ENCODE measurements at regions not wholly inside any gene's neighbourhood (a gene's known extent, or its start where the extent isn't known, plus 50 kb on each side); places are given as distances from the start of the nearest gene placed in this dataset.
"Not testable (repeated sequence)": the region's sequence is repeated elsewhere in the genome, so short reads cannot be mapped to it uniquely, and the experiment has no call there.

GRCh38 chr9:65566018-65566417 is 109.7 kb upstream of the ZNG1E start:
- not testable (repeated sequence) for H3K4me3 ChIP-seq (ENCODE audit: insufficient read depth in 1 of 2, low read depth in 1 of 2, low read length in 2 of 2); H3K9ac ChIP-seq (ENCODE audit: low read length); H2BK12ac ChIP-seq (ENCODE audit: low read length in 2 of 2); H3K4me2 ChIP-seq (ENCODE audit: low read length, poor library complexity, severe bottlenecking); H3K36me3 ChIP-seq (ENCODE audit: control insufficient read depth in 1 of 2, insufficient read depth in 2 of 2, low read depth in 1 of 2, low read length in 2 of 2); H2AK5ac ChIP-seq (ENCODE audit: low read length, severe bottlenecking); H2BK15ac ChIP-seq (ENCODE audit: low read depth, poor library complexity, severe bottlenecking); H3K14ac ChIP-seq (ENCODE audit: low read length in 2 of 2); DNase-seq; H2BK5ac ChIP-seq (ENCODE audit: low read depth, low read length, poor library complexity, severe bottlenecking); H3K18ac ChIP-seq (ENCODE audit: low read depth in 1 of 2, low read length in 2 of 2); H3K4me1 ChIP-seq (ENCODE audit: control insufficient read depth, insufficient read depth, low read depth, low read length); H3K9me3 ChIP-seq (ENCODE audit: control insufficient read depth, low read length); H3K27ac ChIP-seq (ENCODE audit: low read length, poor library complexity, severe bottlenecking); H4K8ac ChIP-seq (ENCODE audit: low read length); H3K23ac ChIP-seq (ENCODE audit: low read length in 2 of 2); H2BK120ac ChIP-seq (ENCODE audit: low read depth, low read length); H3K27me3 ChIP-seq (ENCODE audit: control insufficient read depth in 1 of 2, insufficient read depth in 1 of 2, low read length in 2 of 2); H3K4ac ChIP-seq (ENCODE audit: low read depth in 1 of 2, low read length in 2 of 2); H4K91ac ChIP-seq (ENCODE audit: low read length); H2AFZ ChIP-seq (ENCODE audit: low read depth, low read length); H3K79me1 ChIP-seq (replicated peaks; ENCODE audit: low read length, poor library complexity, severe bottlenecking)
- 53% methylated on average over 7 of the region's 20 CpGs for WGBS

- H2BK15ac ChIP-seq (ENCODE audit: low read depth, poor library complexity, severe bottlenecking); H2BK5ac ChIP-seq (ENCODE audit: low read depth, low read length, poor library complexity, severe bottlenecking); H2AK5ac ChIP-seq (ENCODE audit: low read length, severe bottlenecking); H3K4me2 ChIP-seq (ENCODE audit: low read length, poor library complexity, severe bottlenecking); H3K36me3 ChIP-seq (ENCODE audit: control insufficient read depth in 1 of 2, insufficient read depth in 2 of 2, low read depth in 1 of 2, low read length in 2 of 2); H3K18ac ChIP-seq (ENCODE audit: low read depth in 1 of 2, low read length in 2 of 2); H3K9ac ChIP-seq (ENCODE audit: low read length); H3K27me3 ChIP-seq (ENCODE audit: control insufficient read depth in 1 of 2, insufficient read depth in 1 of 2, low read length in 2 of 2); DNase-seq; H2AFZ ChIP-seq (ENCODE audit: low read depth, low read length); H3K27ac ChIP-seq (ENCODE audit: low read length, poor library complexity, severe bottlenecking); H3K4ac ChIP-seq (ENCODE audit: low read depth in 1 of 2, low read length in 2 of 2); H3K9me3 ChIP-seq (ENCODE audit: control insufficient read depth, low read length); H3K4me3 ChIP-seq (ENCODE audit: insufficient read depth in 1 of 2, low read depth in 1 of 2, low read length in 2 of 2); H4K91ac ChIP-seq (ENCODE audit: low read length); H2BK12ac ChIP-seq (ENCODE audit: low read length in 2 of 2); H3K23ac ChIP-seq (ENCODE audit: low read length in 2 of 2); H3K4me1 ChIP-seq (ENCODE audit: control insufficient read depth, insufficient read depth, low read depth, low read length); H3K14ac ChIP-seq (ENCODE audit: low read length in 2 of 2); H3K79me1 ChIP-seq (replicated peaks; ENCODE audit: low read length, poor library complexity, severe bottlenecking); H2BK120ac ChIP-seq (ENCODE audit: low read depth, low read length); H4K8ac ChIP-seq (ENCODE audit: low read length): not testable (repeated sequence)
- no CpG with 5 or more reads among the region's 15 CpGs for WGBS
Measured at GRCh38 chr9:65519018-65519417, 156.7 kb upstream of the ZNG1E start.

GRCh38 chr9:65514465-65514864 is 161.3 kb upstream of the ZNG1E start:
- not testable (repeated sequence) for H2BK12ac ChIP-seq (ENCODE audit: low read length in 2 of 2); H2AK5ac ChIP-seq (ENCODE audit: low read length, severe bottlenecking); H3K4me3 ChIP-seq (ENCODE audit: insufficient read depth in 1 of 2, low read depth in 1 of 2, low read length in 2 of 2); H3K27ac ChIP-seq (ENCODE audit: low read length, poor library complexity, severe bottlenecking); H3K4me2 ChIP-seq (ENCODE audit: low read length, poor library complexity, severe bottlenecking); H4K8ac ChIP-seq (ENCODE audit: low read length); H2BK5ac ChIP-seq (ENCODE audit: low read depth, low read length, poor library complexity, severe bottlenecking); H2AFZ ChIP-seq (ENCODE audit: low read depth, low read length); H3K4ac ChIP-seq (ENCODE audit: low read depth in 1 of 2, low read length in 2 of 2); H2BK120ac ChIP-seq (ENCODE audit: low read depth, low read length); H3K14ac ChIP-seq (ENCODE audit: low read length in 2 of 2); DNase-seq; H3K4me1 ChIP-seq (ENCODE audit: control insufficient read depth, insufficient read depth, low read depth, low read length); H3K23ac ChIP-seq (ENCODE audit: low read length in 2 of 2); H3K79me1 ChIP-seq (replicated peaks; ENCODE audit: low read length, poor library complexity, severe bottlenecking); H3K9ac ChIP-seq (ENCODE audit: low read length); H2BK15ac ChIP-seq (ENCODE audit: low read depth, poor library complexity, severe bottlenecking); H4K91ac ChIP-seq (ENCODE audit: low read length); H3K27me3 ChIP-seq (ENCODE audit: control insufficient read depth in 1 of 2, insufficient read depth in 1 of 2, low read length in 2 of 2); H3K36me3 ChIP-seq (ENCODE audit: control insufficient read depth in 1 of 2, insufficient read depth in 2 of 2, low read depth in 1 of 2, low read length in 2 of 2); H3K9me3 ChIP-seq (ENCODE audit: control insufficient read depth, low read length); H3K18ac ChIP-seq (ENCODE audit: low read depth in 1 of 2, low read length in 2 of 2)
- WGBS: 87% methylated on average over 4 of the region's 12 CpGs

- not testable (repeated sequence) for H2BK120ac ChIP-seq (ENCODE audit: low read depth, low read length); H2BK12ac ChIP-seq (ENCODE audit: low read length in 2 of 2); H3K27me3 ChIP-seq (ENCODE audit: control insufficient read depth in 1 of 2, insufficient read depth in 1 of 2, low read length in 2 of 2); H2BK5ac ChIP-seq (ENCODE audit: low read depth, low read length, poor library complexity, severe bottlenecking); H3K23ac ChIP-seq (ENCODE audit: low read length in 2 of 2); H3K36me3 ChIP-seq (ENCODE audit: control insufficient read depth in 1 of 2, insufficient read depth in 2 of 2, low read depth in 1 of 2, low read length in 2 of 2); H4K8ac ChIP-seq (ENCODE audit: low read length); H2BK15ac ChIP-seq (ENCODE audit: low read depth, poor library complexity, severe bottlenecking); H3K4me3 ChIP-seq (ENCODE audit: insufficient read depth in 1 of 2, low read depth in 1 of 2, low read length in 2 of 2); H2AFZ ChIP-seq (ENCODE audit: low read depth, low read length); DNase-seq; H3K27ac ChIP-seq (ENCODE audit: low read length, poor library complexity, severe bottlenecking); H3K4me2 ChIP-seq (ENCODE audit: low read length, poor library complexity, severe bottlenecking); H3K79me1 ChIP-seq (replicated peaks; ENCODE audit: low read length, poor library complexity, severe bottlenecking); H3K4ac ChIP-seq (ENCODE audit: low read depth in 1 of 2, low read length in 2 of 2); H3K9ac ChIP-seq (ENCODE audit: low read length); H2AK5ac ChIP-seq (ENCODE audit: low read length, severe bottlenecking); H3K9me3 ChIP-seq (ENCODE audit: control insufficient read depth, low read length); H3K14ac ChIP-seq (ENCODE audit: low read length in 2 of 2); H4K91ac ChIP-seq (ENCODE audit: low read length); H3K18ac ChIP-seq (ENCODE audit: low read depth in 1 of 2, low read length in 2 of 2); H3K4me1 ChIP-seq (ENCODE audit: control insufficient read depth, insufficient read depth, low read depth, low read length)
Measured at GRCh38 chr9:65507897-65508296, 167.8 kb upstream of the ZNG1E start.
